Liver (tissue), 3 donors: ENCODE measurements at regions not wholly inside any gene's neighbourhood (a gene's known extent, or its start where the extent isn't known, plus 50 kb on each side); places are given as distances from the start of the nearest gene placed in this dataset.

Experiments
- ATF3 ChIP-seq: IDR thresholded peaks from 2 replicates; pipeline ENCODE4 v1.6.1; 2016; ENCODE audit warnings: antibody characterized with exemption
- CTCF ChIP-seq: fragments of 150-350 bp; IDR thresholded peaks from 2 replicates; pipeline ENCODE4 v1.5.1; 2017; ENCODE audit warnings: improper control_type of control experiment, low read depth, low read length; ENCODE audit not compliant: missing input control
- EGR1 ChIP-seq, 2 donors: IDR thresholded peaks; 2 replicates each; pipeline ENCODE4 v1.6.1; 2016 to 2018; ENCODE audit warnings: antibody characterized with exemption in 2 of 2, low read depth in 2 of 2
- GABPA ChIP-seq, 2 donors: IDR thresholded peaks in 1 of 2; conservative IDR thresholded peaks in 1 of 2; 2 replicates each; pipeline ENCODE4 v1.6.1; 2016; ENCODE audit warnings: antibody characterized with exemption in 2 of 2, mild to moderate bottlenecking in 1 of 2, moderate library complexity in 1 of 2
- RAD21 ChIP-seq, 2 donors: IDR thresholded peaks; 2 replicates each; pipeline ENCODE4 v1.6.1; 2016; ENCODE audit warnings: antibody characterized with exemption in 2 of 2, mild to moderate bottlenecking in 2 of 2
- REST ChIP-seq: IDR thresholded peaks from 2 replicates; pipeline ENCODE4 v1.6.1; 2016; ENCODE audit warnings: antibody characterized with exemption, mild to moderate bottlenecking
- donor health status: healthy.
- donor health status: healthy.

GRCh38 chr13:70534466-70534865, 426.2 kb upstream of the KLHL1 start:
- TF ChIP-seq ATF3 (no peak), CTCF (no peak), EGR1 (IDR thresholded peaks at IDR 0.05; ENCODE audit: low read depth in 2 of 2) (no peak), GABPA (IDR thresholded peaks at IDR 0.05 in 1 of 2, conservative IDR thresholded peaks at IDR 0.05 in 1 of 2) (no peak), RAD21 (IDR thresholded peaks at IDR 0.05) (no peak), REST (no peak)
